ENCODE measurements at regions not wholly inside any gene's neighbourhood (a gene's known extent, or its start where the extent isn't known, plus 50 kb on each side); places are given as distances from the start of the nearest gene placed in this dataset.
A peak's percentile ranks its signal among the peaks of the same experiment; 100 is the strongest.
"Not testable (repeated sequence)": the region's sequence is repeated elsewhere in the genome, so short reads cannot be mapped to it uniquely, and the experiment has no call there.

DNA sequence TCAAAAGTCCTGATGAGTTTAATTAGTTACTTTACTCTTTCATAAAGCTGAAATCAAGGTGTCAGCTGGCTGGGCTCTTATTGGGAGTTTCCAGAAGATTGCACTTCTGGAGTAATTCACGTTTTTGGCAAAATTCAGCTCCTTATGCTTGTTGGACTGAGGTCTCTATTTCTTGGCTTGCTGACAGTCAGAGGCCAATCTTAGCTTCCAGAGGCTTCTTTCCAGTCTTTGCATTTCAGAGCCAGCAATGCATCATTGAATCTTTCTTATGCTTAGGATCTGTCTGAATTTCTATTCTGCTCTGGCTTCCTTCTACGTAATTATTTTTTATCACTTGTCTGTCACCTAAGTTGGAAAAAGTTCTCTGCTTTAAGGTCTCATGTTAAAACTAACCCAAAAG is 91.4 kb upstream of the SYN3 start:
- TF ChIP-seq Cebpa-rat (IDR thresholded peaks at IDR 0.05): no peak
- H3K36me3 ChIP-seq: no peaks in the 10 kb centered on the region
- H3K4me2 ChIP-seq: peak overlapping the region in 4 of 11 experiments; percentile 15 to 49 (median 30); a peak in 5 of 22 replicates
- H4K20me1 ChIP-seq: no peaks in the 10 kb centered on the region
- peaks cover 5 to 15% (median 6%) of the 10 kb centered on the region in 11 experiments for H3K9me3 ChIP-seq (replicated peaks in 1 of 11)
- no peak overlapping the region for H3K9ac ChIP-seq
- H3K4me1 ChIP-seq: peaks cover 0 to 12% (median 4%) of the 10 kb centered on the region in 10 experiments; a peak in 9 of 20 replicates
- peak overlapping the region in 1 of 11 experiments; percentile 9; a peak in 1 of 22 replicates for H3K27ac ChIP-seq
- no peak overlapping the region for H3K4me3 ChIP-seq
- H3K27me3 ChIP-seq: no peaks in the 10 kb centered on the region

DNA sequence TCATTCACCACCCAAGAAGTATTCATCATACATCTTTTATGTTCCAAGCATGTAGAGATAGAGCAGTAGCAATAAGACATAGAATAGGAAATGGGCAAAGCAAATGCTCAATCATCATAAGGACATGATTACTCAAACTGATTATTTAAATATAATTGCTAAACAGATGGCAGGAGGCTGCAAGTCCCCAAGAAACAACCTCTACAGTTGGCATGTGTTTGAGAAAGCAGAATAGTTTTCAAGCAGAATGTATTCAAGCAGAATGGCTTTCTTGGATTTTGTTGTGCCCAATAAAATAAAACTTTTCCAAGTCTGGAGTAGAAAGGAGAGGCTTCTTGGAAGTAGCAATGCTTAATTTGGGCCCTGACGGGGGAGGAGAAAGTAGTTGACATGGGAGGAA is 86.5 kb upstream of the SYN3 start:
- Histone ChIP-seq H3K4me3 (no peak overlapping the region), H3K9ac (no peak overlapping the region), H4K20me1 (no peaks in the 10 kb centered on the region), H3K9me3 (replicated peaks in 1 of 11) (peaks cover 0 to 5% (median 0%) of the 10 kb centered on the region in 11 experiments; a peak in 1 of 22 replicates), H3K36me3 (no peaks in the 10 kb centered on the region), H3K27me3 (no peaks in the 10 kb centered on the region), H3K27ac (no peak overlapping the region), H3K4me1 (peaks cover 0 to 5% (median 0%) of the 10 kb centered on the region in 10 experiments; a peak in 8 of 20 replicates), H3K4me2 (no peak overlapping the region)
- no peak for TF ChIP-seq Cebpa-rat (IDR thresholded peaks at IDR 0.05)

DNA sequence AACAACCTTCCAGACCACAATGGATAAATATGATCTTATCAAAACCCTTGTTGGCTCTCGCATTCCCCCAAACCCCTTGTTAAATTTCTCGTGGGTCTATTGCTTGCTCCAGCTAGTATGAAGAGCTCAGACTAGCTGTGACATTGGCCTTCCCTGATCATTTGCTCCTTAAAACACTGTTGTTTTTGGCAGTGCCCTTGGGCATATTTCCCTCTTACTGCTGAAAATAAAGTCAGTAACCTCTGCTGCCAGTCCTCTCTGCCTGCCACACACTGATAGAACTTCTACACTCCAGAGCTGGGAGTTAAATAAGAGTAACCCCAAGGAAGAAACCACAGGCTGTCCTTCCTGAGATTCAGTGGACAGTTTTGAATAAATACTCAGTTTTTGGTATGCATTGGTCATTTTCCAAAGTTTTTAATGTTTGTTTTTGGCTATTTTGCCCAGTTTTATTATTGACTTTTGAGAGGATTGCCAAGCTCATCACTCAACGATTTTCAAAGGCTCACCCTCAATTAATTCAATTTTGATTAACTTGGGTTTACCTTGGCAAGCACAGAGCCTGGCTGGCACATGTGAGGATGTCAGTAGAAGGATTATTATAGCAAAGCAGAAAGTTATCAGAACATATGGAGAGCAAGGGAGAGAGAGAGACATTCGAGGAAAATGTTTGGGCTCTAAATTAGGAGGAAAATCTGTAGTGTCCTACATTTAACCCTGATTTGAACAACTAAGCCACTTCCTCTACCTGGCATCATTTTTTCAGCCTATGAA is 84.3 kb upstream of the SYN3 start:
- H3K27me3 ChIP-seq: no peaks in the 10 kb centered on the region
- H3K4me3 ChIP-seq: no peak overlapping the region
- no peaks in the 10 kb centered on the region for H4K20me1 ChIP-seq
- no peak overlapping the region for H3K4me2 ChIP-seq
- no peak for TF ChIP-seq Cebpa-rat (IDR thresholded peaks at IDR 0.05)
- H3K4me1 ChIP-seq: no peaks in the 10 kb centered on the region
- peaks cover 5 to 12% (median 6%) of the 10 kb centered on the region in 11 experiments; a peak in 16 of 22 replicates for H3K9me3 ChIP-seq (replicated peaks in 1 of 11)
- no peaks in the 10 kb centered on the region for H3K36me3 ChIP-seq
- H3K27ac ChIP-seq: no peak overlapping the region
- H3K9ac ChIP-seq: no peak overlapping the region

DNA sequence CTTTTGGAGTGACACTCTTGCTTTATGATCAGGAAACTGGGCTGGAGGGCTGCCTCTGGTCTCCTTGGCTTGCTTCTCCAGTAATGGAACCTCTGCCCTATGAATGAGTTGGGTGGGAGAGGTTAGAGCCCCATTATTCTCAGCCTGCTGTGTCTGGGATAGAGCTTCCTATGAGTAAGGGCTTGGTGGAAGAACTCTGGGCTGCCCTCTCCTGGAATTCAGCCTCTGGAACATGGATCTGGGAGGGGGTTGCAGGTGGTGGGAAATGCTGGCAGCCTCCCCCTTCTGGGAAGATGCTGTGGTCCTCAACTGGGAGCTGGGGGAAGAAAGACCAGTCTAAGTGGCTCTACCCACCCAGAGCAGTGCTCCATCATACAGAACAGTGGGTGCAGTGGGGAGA is 81.8 kb upstream of the SYN3 start:
- Histone ChIP-seq H3K9ac (no peak overlapping the region), H3K4me1 (no peaks in the 10 kb centered on the region), H3K27ac (no peak overlapping the region), H3K27me3 (no peaks in the 10 kb centered on the region), H4K20me1 (no peaks in the 10 kb centered on the region), H3K9me3 (replicated peaks in 1 of 11) (peaks cover 6 to 20% (median 16%) of the 10 kb centered on the region in 11 experiments; a peak in 18 of 22 replicates), H3K36me3 (no peaks in the 10 kb centered on the region), H3K4me2 (no peak overlapping the region), H3K4me3 (no peak overlapping the region)
- no peak for TF ChIP-seq Cebpa-rat (IDR thresholded peaks at IDR 0.05)

DNA sequence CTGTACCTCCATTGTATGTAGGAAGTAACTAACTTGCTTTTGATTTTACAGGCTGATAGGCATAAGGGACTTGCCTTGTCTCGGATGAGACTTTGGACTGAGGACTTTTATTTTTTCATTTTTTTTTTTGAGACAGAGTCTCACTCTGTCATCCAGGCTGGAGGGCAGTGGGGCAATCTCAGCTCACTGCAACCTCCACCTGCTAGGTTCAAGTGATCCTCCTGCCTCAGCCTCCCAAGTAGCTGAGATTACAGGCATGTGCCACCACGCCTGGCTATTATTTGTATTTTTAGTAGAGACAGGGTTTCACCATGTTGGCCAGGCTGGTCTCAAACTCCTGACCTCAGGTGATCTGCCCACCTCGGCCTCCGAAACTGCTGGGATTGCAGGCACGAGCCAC is 80.2 kb upstream of the SYN3 start:
- not testable (repeated sequence) for H3K4me1 ChIP-seq, H4K20me1 ChIP-seq, H3K27me3 ChIP-seq, H3K36me3 ChIP-seq, H3K27ac ChIP-seq, H3K4me3 ChIP-seq, H3K4me2 ChIP-seq, H3K9ac ChIP-seq
- H3K9me3 ChIP-seq (replicated peaks in 1 of 11): peaks cover 6 to 20% (median 16%) of the 10 kb centered on the region in 11 experiments; a peak in 18 of 22 replicates

DNA sequence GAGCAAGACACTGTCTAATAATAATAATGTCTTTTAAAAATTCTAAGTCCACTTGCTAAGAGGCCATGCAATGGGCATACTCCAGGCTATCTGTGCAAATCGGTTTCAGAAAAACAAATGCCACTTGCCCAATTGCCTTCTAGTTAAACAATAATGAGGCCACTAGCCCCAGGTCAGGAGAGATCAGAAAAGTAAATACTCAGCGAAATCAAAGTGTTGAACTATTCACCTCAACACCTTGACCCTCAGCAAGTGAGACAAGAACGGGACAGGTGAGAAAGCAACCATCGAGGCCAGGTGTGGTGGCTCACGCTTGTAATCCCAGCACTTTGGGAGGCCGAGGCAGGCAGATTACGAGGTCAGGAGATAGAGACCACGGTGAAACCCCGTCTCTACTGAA is 72.3 kb upstream of the SYN3 start:
- H3K4me2 ChIP-seq: no peak overlapping the region
- H3K27ac ChIP-seq: no peak overlapping the region
- H3K36me3 ChIP-seq: no peaks in the 10 kb centered on the region
- no peak overlapping the region for H3K4me3 ChIP-seq
- no peak for TF ChIP-seq Cebpa-rat (IDR thresholded peaks at IDR 0.05)
- H3K9ac ChIP-seq: no peak overlapping the region
- no peaks in the 10 kb centered on the region; a peak in 1 of 20 replicates for H3K4me1 ChIP-seq
- peaks cover 0 to 5% (median 0%) of the 10 kb centered on the region in 11 experiments; a peak in 1 of 22 replicates for H3K9me3 ChIP-seq (replicated peaks in 1 of 11)
- no peaks in the 10 kb centered on the region for H3K27me3 ChIP-seq
- no peaks in the 10 kb centered on the region for H4K20me1 ChIP-seq

DNA sequence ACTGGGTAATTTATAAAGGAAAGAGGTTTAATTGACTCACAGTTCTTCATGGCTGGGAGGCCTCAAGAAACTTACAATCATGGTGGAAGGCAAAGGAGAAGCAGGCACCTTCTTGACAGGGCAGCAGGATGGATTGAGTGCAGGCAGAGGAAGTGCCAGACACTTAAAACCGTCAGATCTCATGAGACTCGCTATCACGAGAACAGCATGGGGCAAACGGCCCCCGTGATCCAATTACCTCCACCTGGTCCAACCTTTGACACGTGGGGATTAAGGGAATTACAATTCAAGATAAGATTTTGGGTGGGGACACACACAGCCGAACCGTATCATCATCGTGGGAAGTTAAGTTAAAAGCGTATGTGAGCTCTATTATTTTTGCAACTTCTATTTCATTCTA is 71.4 kb upstream of the SYN3 start:
- H3K4me3 ChIP-seq: no peak overlapping the region
- TF ChIP-seq Cebpa-rat (IDR thresholded peaks at IDR 0.05): no peak
- no peak overlapping the region for H3K4me2 ChIP-seq
- H3K27me3 ChIP-seq: no peaks in the 10 kb centered on the region
- H3K36me3 ChIP-seq: no peaks in the 10 kb centered on the region
- no peaks in the 10 kb centered on the region; a peak in 2 of 20 replicates for H3K4me1 ChIP-seq
- H3K9ac ChIP-seq: no peak overlapping the region
- peaks cover 0 to 8% (median 0%) of the 10 kb centered on the region in 11 experiments; a peak in 4 of 22 replicates for H3K9me3 ChIP-seq (replicated peaks in 1 of 11)
- no peaks in the 10 kb centered on the region for H4K20me1 ChIP-seq
- no peak overlapping the region for H3K27ac ChIP-seq

DNA sequence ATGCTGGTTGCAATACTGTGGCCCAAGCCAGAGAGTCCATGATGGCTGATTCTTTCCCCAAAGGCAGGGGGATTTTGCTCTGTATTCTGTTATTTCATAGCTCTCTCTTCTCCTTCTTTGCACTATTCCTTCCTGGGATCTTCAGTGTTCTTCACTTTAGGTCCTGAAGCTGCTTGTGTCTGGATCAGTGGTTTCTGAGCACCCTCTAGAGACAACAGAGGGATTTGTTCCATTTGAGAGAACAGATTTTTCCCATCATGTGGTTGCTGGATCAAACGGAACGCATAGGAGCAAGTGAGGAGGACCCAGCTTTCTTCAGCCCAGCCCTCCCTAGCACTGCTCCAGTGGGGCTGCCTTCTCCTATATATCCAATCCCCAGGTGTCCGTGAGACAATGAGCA is 68.7 kb upstream of the SYN3 start:
- H3K36me3 ChIP-seq: no peaks in the 10 kb centered on the region
- no peak for TF ChIP-seq Cebpa-rat (IDR thresholded peaks at IDR 0.05)
- H4K20me1 ChIP-seq: no peaks in the 10 kb centered on the region
- H3K9ac ChIP-seq: no peak overlapping the region
- no peak overlapping the region for H3K4me3 ChIP-seq
- H3K27ac ChIP-seq: no peak overlapping the region
- H3K4me1 ChIP-seq: no peaks in the 10 kb centered on the region; a peak in 2 of 20 replicates
- peaks cover 5 to 28% (median 15%) of the 10 kb centered on the region in 11 experiments; a peak in 18 of 22 replicates for H3K9me3 ChIP-seq (replicated peaks in 1 of 11)
- no peak overlapping the region for H3K4me2 ChIP-seq
- no peaks in the 10 kb centered on the region for H3K27me3 ChIP-seq

DNA sequence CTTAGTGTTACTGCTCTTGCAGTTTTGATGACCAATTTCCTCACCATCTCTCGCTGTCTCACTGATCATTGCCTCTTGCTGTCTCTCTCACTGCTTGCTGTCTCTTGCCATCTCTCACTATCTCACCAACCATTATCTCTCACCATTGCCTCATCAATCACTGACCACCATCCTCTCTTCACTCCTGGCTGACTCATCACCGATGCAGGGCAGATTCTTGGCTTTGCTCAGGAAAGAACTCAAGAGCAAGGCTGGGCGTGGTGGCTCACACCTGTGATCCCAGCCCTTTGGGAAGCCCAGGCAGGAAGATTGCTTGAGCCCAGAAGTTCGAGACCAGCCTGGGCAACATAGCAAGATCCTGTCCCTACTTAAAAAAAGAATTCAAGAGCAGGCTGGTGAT is 66.3 kb upstream of the SYN3 start:
- Histone ChIP-seq H3K9ac (no peak overlapping the region), H3K9me3 (replicated peaks in 1 of 11) (peaks cover 5 to 28% (median 15%) of the 10 kb centered on the region in 11 experiments; a peak in 18 of 22 replicates)

DNA sequence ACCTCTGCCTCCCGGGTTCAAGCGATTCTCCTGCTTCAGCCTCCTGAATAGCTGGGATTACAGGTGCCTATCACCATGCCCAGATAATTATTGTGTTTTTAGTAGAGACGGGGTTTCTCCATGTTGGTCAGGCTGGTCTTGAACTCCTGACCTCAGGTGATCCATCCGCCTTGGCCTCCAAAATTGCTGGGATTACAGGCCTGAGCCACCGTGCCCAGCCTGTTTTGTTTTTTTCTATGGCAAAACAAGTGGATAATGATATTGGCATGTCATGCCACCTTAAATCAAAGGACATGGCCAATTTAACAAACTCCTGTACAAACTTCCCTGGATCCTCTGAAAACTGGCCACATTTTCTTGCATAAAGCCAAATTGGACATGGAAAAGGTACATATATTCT is 64.3 kb upstream of the SYN3 start:
- H3K27ac ChIP-seq, H3K27me3 ChIP-seq, H3K4me1 ChIP-seq, H3K9ac ChIP-seq, H3K4me3 ChIP-seq, H3K36me3 ChIP-seq, H3K4me2 ChIP-seq, H4K20me1 ChIP-seq: not testable (repeated sequence)
- H3K9me3 ChIP-seq (replicated peaks in 1 of 11): peaks cover 5 to 28% (median 15%) of the 10 kb centered on the region in 11 experiments; a peak in 18 of 22 replicates

More for the DNA sequence above, 66.3 kb upstream of the SYN3 start:
- Histone ChIP-seq H3K27me3 (no peaks in the 10 kb centered on the region), H3K36me3 (no peaks in the 10 kb centered on the region), H3K4me2 (no peak overlapping the region), H3K27ac (no peak overlapping the region), H3K4me3 (no peak overlapping the region), H3K4me1 (no peaks in the 10 kb centered on the region; a peak in 2 of 20 replicates), H4K20me1 (no peaks in the 10 kb centered on the region)
- TF ChIP-seq Cebpa-rat (IDR thresholded peaks at IDR 0.05): no peak

Measured in BLaER1 treated with 17β-estradiol and CSF1 and Interleukin-3, amounts not matched to agents 10 nM and 100 nM (cell line).